ENCODE measurements at regions not wholly inside any gene's neighbourhood (a gene's known extent, or its start where the extent isn't known, plus 50 kb on each side); places are given as distances from the start of the nearest gene placed in this dataset.
"Not testable (repeated sequence)": the region's sequence is repeated elsewhere in the genome, so short reads cannot be mapped to it uniquely, and the experiment has no call there.

GRCh38 chr5:6321078-6321477 lies 57.3 kb downstream of the MED10 start:
- FAIRE-seq: no peak

- no peak for FAIRE-seq
Measured at GRCh38 chr5:6319116-6319515, 59.2 kb downstream of the MED10 start.

GRCh38 chr5:6317116-6317798 lies 61.1 kb downstream of the MED10 start:
- no peak for FAIRE-seq

- no peak for FAIRE-seq
Measured at GRCh38 chr5:6315580-6315979, 62.8 kb downstream of the MED10 start.

- FAIRE-seq: no peak
Measured at GRCh38 chr5:6311568-6312501, 66.5 kb downstream of the MED10 start.

GRCh38 chr5:6309949-6310348 lies 68.4 kb downstream of the MED10 start:
- no peak for FAIRE-seq

GRCh38 chr5:6308683-6309082 lies 69.7 kb downstream of the MED10 start:
- no peak for FAIRE-seq

GRCh38 chr5:6307304-6307703 lies 71.0 kb downstream of the MED10 start:
- no peak for FAIRE-seq

- no peak for FAIRE-seq
Measured at GRCh38 chr5:6305853-6306252, 72.5 kb downstream of the MED10 start.

GRCh38 chr5:6302684-6303083 lies 75.7 kb downstream of the MED10 start:
- FAIRE-seq: no peak

GRCh38 chr5:6302075-6302474 lies 76.3 kb downstream of the MED10 start:
- FAIRE-seq: no peak

GRCh38 chr5:6296524-6296923 lies 81.8 kb downstream of the MED10 start:
- FAIRE-seq: no peak

- FAIRE-seq: no peak
Measured at GRCh38 chr5:6291961-6292360, 86.4 kb downstream of the MED10 start.

- FAIRE-seq: no peak
Measured at GRCh38 chr5:6289239-6289638, 89.1 kb downstream of the MED10 start.

GRCh38 chr5:6287176-6287575 lies 91.2 kb downstream of the MED10 start:
- no peak for FAIRE-seq

GRCh38 chr5:6286404-6286803 lies 91.9 kb downstream of the MED10 start:
- FAIRE-seq: no peak

- not testable (repeated sequence) for FAIRE-seq
Measured at GRCh38 chr5:6284491-6284890, 93.9 kb downstream of the MED10 start.

- no peak for FAIRE-seq
Measured at GRCh38 chr5:6282352-6282751, 96.0 kb downstream of the MED10 start.

GRCh38 chr5:6281818-6282217 lies 96.5 kb downstream of the MED10 start:
- FAIRE-seq: no peak

GRCh38 chr5:6280425-6281100 lies 97.8 kb downstream of the MED10 start:
- no peak for FAIRE-seq

- no peak for FAIRE-seq
Measured at GRCh38 chr5:6279607-6280006, 98.7 kb downstream of the MED10 start.

- no peak for FAIRE-seq
Measured at GRCh38 chr5:6274846-6275543, 103.4 kb downstream of the MED10 start.

GRCh38 chr5:6273749-6274148 lies 104.6 kb downstream of the MED10 start:
- FAIRE-seq: no peak
